ENCODE measurements at regions not wholly inside any gene's neighbourhood (a gene's known extent, or its start where the extent isn't known, plus 50 kb on each side); places are given as distances from the start of the nearest gene placed in this dataset.

GRCh38 chr9:23441275-23441674, 384.8 kb downstream of the ELAVL2 start:
- TF ChIP-seq CTCF (optimal IDR thresholded peaks at IDR 0.05 in 1 of 3, IDR thresholded peaks at IDR 0.05 in 1 of 3, conservative IDR thresholded peaks at IDR 0.05 in 1 of 3; ENCODE audit: extremely low read depth in 1 of 3, insufficient read depth in 2 of 3, low read length in 3 of 3) (no peak), EZH2 (IDR thresholded peaks at IDR 0.05; ENCODE audit: low read length) (no peak)
